H1 (cell line): ENCODE measurements at regions not wholly inside any gene's neighbourhood (a gene's known extent, or its start where the extent isn't known, plus 50 kb on each side); places are given as distances from the start of the nearest gene placed in this dataset.

ENCODE experiments used
- CTCF ChIA-PET: fragments of 300-600 bp; sonication (Branson Sonifier 250); formaldehyde crosslinking; loops from one replicate; lab custom pipeline; 2021; ENCODE audit not compliant: partially characterized antibody; lab: Charles Lee
- POLR2A ChIA-PET: fragments of 300-600 bp; sonication (Branson Sonifier 250); formaldehyde crosslinking; loops from one replicate; lab custom pipeline; 2021; ENCODE audit warnings: inconsistent platforms; ENCODE audit not compliant: partially characterized antibody; lab: Charles Lee
- DNase-seq, 2 experiments: peaks; one replicate each; pipeline versions ENCODE4 v3.0.0 to v3.0.0-alpha.2; 2010 to 2022; ENCODE audit warnings: low spot score in 2 of 2, low read depth in 1 of 2, mixed read lengths in 1 of 2
- FAIRE-seq: peaks from 2 replicates; lab custom pipeline; 2011; peaks lifted over from hg19 to GRCh38; lab: Jason Lieb, UNC
- H2AFZ ChIP-seq: 2 replicates; pipeline ENCODE4 v1.8.1; 2012; ENCODE audit warnings: low read length, inconsistent platforms
- H2AK5ac ChIP-seq: 2 replicates; pipeline ENCODE4 v1.6.1; 2013; ENCODE audit warnings: low read depth, low read length
- H2BK120ac ChIP-seq: replicated peaks from 2 replicates; pipeline ENCODE3; 2013; ENCODE audit warnings: low read depth, low read length, inconsistent platforms
- H2BK12ac ChIP-seq: 2 replicates; pipeline ENCODE4 v1.6.1; 2013; ENCODE audit warnings: low read depth, low read length
- H2BK15ac ChIP-seq: 2 replicates; pipeline ENCODE4 v1.6.1; 2013; ENCODE audit warnings: low read length
- H2BK20ac ChIP-seq: 2 replicates; pipeline ENCODE4 v1.6.1; 2013; ENCODE audit warnings: low read length
- H2BK5ac ChIP-seq: 2 replicates; pipeline ENCODE4 v1.6.1; 2013; ENCODE audit warnings: low read depth, low read length
- H3K14ac ChIP-seq: 2 replicates; pipeline ENCODE4 v1.6.1; 2013; ENCODE audit warnings: inconsistent platforms; ENCODE audit not compliant: insufficient read length
- H3K18ac ChIP-seq: 2 replicates; pipeline ENCODE4 v1.6.1; 2013; ENCODE audit warnings: low read length; ENCODE audit errors: extremely low read depth
- H3K23ac ChIP-seq: 2 replicates; pipeline ENCODE4 v1.6.1; 2013; ENCODE audit warnings: inconsistent platforms; ENCODE audit not compliant: insufficient read length
- H3K23me2 ChIP-seq: 2 replicates; pipeline ENCODE4 v1.6.1; 2013; ENCODE audit warnings: low read depth, low read length
- H3K27ac ChIP-seq: 2 replicates; pipeline ENCODE4 v1.6.1; 2011; ENCODE audit warnings: low read depth, low read length, inconsistent platforms
- H3K27me3 ChIP-seq, 4 experiments: replicated peaks in 1 of 4; 1 replicate in 1 of 4; 2 replicates in 3 of 4; pipeline versions ENCODE4 v1.6.1 to v1.8.1; 2011 to 2013; ENCODE audit warnings: low read length in 3 of 4, mild to moderate bottlenecking in 3 of 4, inconsistent platforms in 2 of 4, mixed read lengths in 2 of 4, moderate library complexity in 1 of 4; ENCODE audit not compliant: control insufficient read depth in 3 of 4, insufficient read depth in 3 of 4; ENCODE audit errors: extremely low read depth in 1 of 4
- H3K36me3 ChIP-seq, 4 experiments: 2 replicates each; pipeline versions ENCODE4 v1.6.1 to v1.8.1; 2011 to 2013; ENCODE audit warnings: mild to moderate bottlenecking in 4 of 4, low read length in 3 of 4, moderate library complexity in 2 of 4, control low read depth in 1 of 4, inconsistent platforms in 1 of 4; ENCODE audit not compliant: insufficient read depth in 4 of 4, control insufficient read depth in 2 of 4
- H3K4ac ChIP-seq: replicated peaks from 2 replicates; pipeline ENCODE3; 2013; ENCODE audit warnings: low read length, low read depth, mixed read lengths, inconsistent platforms; ENCODE audit not compliant: insufficient read length
- H3K4me1 ChIP-seq, 4 experiments: replicated peaks in 1 of 4; 1 replicate in 1 of 4; 2 replicates in 3 of 4; pipeline versions ENCODE4 v1.6.1 to v1.8.1; 2011 to 2013; ENCODE audit warnings: low read length in 3 of 4, inconsistent platforms in 2 of 4, mixed read lengths in 1 of 4; ENCODE audit not compliant: insufficient read depth in 4 of 4, control insufficient read depth in 3 of 4
- H3K4me2 ChIP-seq, 2 experiments: 2 replicates each; pipeline versions ENCODE4 v1.6.1 to v1.8.1; 2011 to 2013; ENCODE audit warnings: low read depth in 2 of 2, low read length in 2 of 2, control low read depth in 1 of 2, inconsistent platforms in 1 of 2, mild to moderate bottlenecking in 1 of 2; ENCODE audit not compliant: insufficient read depth in 1 of 2
- H3K4me3 ChIP-seq, 4 experiments: fragments of 200-600, 300-600 bp in 1 of 4; sonication (generic), shearing (Covaris generic), sonication (Bioruptor Twin) in 1 of 4; 2 replicates each; pipeline versions ENCODE4 v1.5.1 to v1.8.1; 2011 to 2016; ENCODE audit warnings: low read length in 4 of 4, low read depth in 3 of 4, control low read depth in 2 of 4, inconsistent platforms in 2 of 4, mild to moderate bottlenecking in 2 of 4, mixed read lengths in 1 of 4, moderate library complexity in 1 of 4; ENCODE audit not compliant: insufficient read depth in 2 of 4; ENCODE audit errors: extremely low read depth in 1 of 4
- H3K56ac ChIP-seq: replicated peaks from 2 replicates; pipeline ENCODE3; 2013; ENCODE audit warnings: low read depth, mild to moderate bottlenecking, mixed read lengths, low read length, inconsistent platforms; ENCODE audit not compliant: insufficient read length
- H3K79me1 ChIP-seq: 2 replicates; pipeline ENCODE4 v1.6.1; 2013; ENCODE audit warnings: low read depth, low read length, control low read depth
- H3K79me2 ChIP-seq, 2 experiments: 2 replicates each; pipeline versions ENCODE4 v1.6.1 to v1.8.1; 2012 to 2013; ENCODE audit warnings: low read length in 2 of 2, mild to moderate bottlenecking in 2 of 2, inconsistent platforms in 1 of 2; ENCODE audit not compliant: insufficient read depth in 2 of 2, control insufficient read depth in 1 of 2
- H3K9ac ChIP-seq, 4 experiments: replicated peaks in 1 of 4; 1 replicate in 1 of 4; 2 replicates in 3 of 4; pipeline versions ENCODE4 v1.6.1 to v1.8.1; 2011 to 2013; ENCODE audit warnings: low read depth in 3 of 4, low read length in 3 of 4, control low read depth in 2 of 4, mild to moderate bottlenecking in 2 of 4, moderate library complexity in 2 of 4, inconsistent platforms in 1 of 4; ENCODE audit errors: extremely low read depth in 1 of 4
- H3K9me3 ChIP-seq, 2 experiments: 2 replicates each; pipeline versions ENCODE4 v1.6.1 to v1.8.1; 2012 to 2013; ENCODE audit warnings: mild to moderate bottlenecking in 2 of 2, moderate library complexity in 2 of 2, control low read depth in 1 of 2, inconsistent platforms in 1 of 2, low read depth in 1 of 2, low read length in 1 of 2, mixed read lengths in 1 of 2; ENCODE audit not compliant: insufficient read depth in 2 of 2
- H4K20me1 ChIP-seq, 2 experiments: replicated peaks in 1 of 2; 2 replicates each; pipeline versions ENCODE3 to v1.8.1; 2011 to 2013; ENCODE audit warnings: inconsistent platforms in 2 of 2, low read length in 2 of 2, mild to moderate bottlenecking in 1 of 2; ENCODE audit not compliant: insufficient read depth in 2 of 2, control insufficient read depth in 1 of 2
- H4K5ac ChIP-seq: 2 replicates; pipeline ENCODE4 v1.6.1; 2013; ENCODE audit warnings: low read length, low read depth, mixed read lengths, inconsistent platforms; ENCODE audit not compliant: insufficient read length
- H4K8ac ChIP-seq: 2 replicates; pipeline ENCODE4 v1.8.0; 2013; ENCODE audit warnings: mild to moderate bottlenecking, moderate library complexity, low read length, inconsistent platforms; ENCODE audit not compliant: insufficient read depth; ENCODE audit errors: extremely low read depth
- H4K91ac ChIP-seq: replicated peaks from 2 replicates; pipeline ENCODE3; 2013; ENCODE audit warnings: low read length, mixed read lengths, inconsistent platforms; ENCODE audit not compliant: insufficient read length
- ASH2L ChIP-seq: fragments of 200-600, 300-600 bp; sonication (generic); IDR thresholded peaks from one replicate; pipeline ENCODE4 v1.7.1; 2017; ENCODE audit warnings: low read length
- BCL11A ChIP-seq, 2 experiments: IDR thresholded peaks; one replicate each; pipeline ENCODE4 v1.6.1; 2011; ENCODE audit warnings: low read depth in 2 of 2, low read length in 2 of 2, mild to moderate bottlenecking in 2 of 2
- CBX5 ChIP-seq: fragments of 300-800, 300-1000 bp; sonication (generic); IDR thresholded peaks from 2 replicates; pipeline ENCODE4 v1.7.1; 2016; ENCODE audit warnings: antibody characterized with exemption, low read length, low read depth
- CTBP2 ChIP-seq: IDR thresholded peaks from 2 replicates; pipeline ENCODE4 v1.7.0; 2011; ENCODE audit warnings: borderline replicate concordance, mild to moderate bottlenecking, moderate library complexity, mixed read lengths, low read length; ENCODE audit not compliant: insufficient read depth, insufficient read length
- FOSL1 ChIP-seq: IDR thresholded peaks from 2 replicates; pipeline ENCODE4 v1.6.1; 2011; ENCODE audit warnings: mild to moderate bottlenecking, low read depth, low read length, moderate library complexity; ENCODE audit not compliant: insufficient read depth
- JUN ChIP-seq: IDR thresholded peaks from 2 replicates; pipeline ENCODE4 v1.6.1; 2011; ENCODE audit warnings: low read depth, mild to moderate bottlenecking, improper control_type of control experiment, low read length
- KDM5A ChIP-seq: fragments of 200-600 bp; IDR thresholded peaks from 2 replicates; pipeline ENCODE4 v1.7.1; 2012; ENCODE audit warnings: mild to moderate bottlenecking, low read length, inconsistent platforms, mixed read lengths
- NANOG ChIP-seq: IDR thresholded peaks from 2 replicates; pipeline ENCODE4 v1.6.1; 2011; ENCODE audit warnings: low read length, low read depth, mild to moderate bottlenecking, inconsistent platforms; ENCODE audit not compliant: insufficient read depth, poor library complexity, severe bottlenecking
- RFX5 ChIP-seq: IDR thresholded peaks from 2 replicates; pipeline ENCODE4 v1.6.1; 2011; ENCODE audit warnings: low read depth, low read length, improper control_type of control experiment, borderline replicate concordance
- SP2 ChIP-seq: IDR thresholded peaks from 2 replicates; pipeline ENCODE4 v1.6.1; 2012; ENCODE audit warnings: mild to moderate bottlenecking, low read length, inconsistent platforms
- TEAD4 ChIP-seq: IDR thresholded peaks from 2 replicates; pipeline ENCODE4 v1.6.1; 2012; ENCODE audit warnings: low read depth, low read length, inconsistent platforms, mixed read lengths
- WGBS, 2 experiments: shearing (Covaris generic) in 1 of 2; methylation state at CpG; one replicate each; pipeline versions ENCODE4 v1.1.6 to v1.1.7; 2013 to 2015; ENCODE audit warnings: low lambda C conversion rate in 2 of 2, mixed read lengths in 2 of 2, inconsistent platforms in 1 of 2, low coverage in 1 of 2, missing lambda C conversion rate in 1 of 2; ENCODE audit not compliant: insufficient replicate concordance in 2 of 2, insufficient coverage in 1 of 2, insufficient read length in 1 of 2; ENCODE audit errors: extremely low coverage in 1 of 2, missing lambda C conversion rate in 1 of 2; 5-methylcytosine and 5-hydroxymethylcytosine counted together
- TF ChIP-seq, protein P1 (sequence below): IDR thresholded peaks from 2 replicates; pipeline ENCODE4 v1.6.1; 2012; ENCODE audit warnings: inconsistent platforms

DNA sequence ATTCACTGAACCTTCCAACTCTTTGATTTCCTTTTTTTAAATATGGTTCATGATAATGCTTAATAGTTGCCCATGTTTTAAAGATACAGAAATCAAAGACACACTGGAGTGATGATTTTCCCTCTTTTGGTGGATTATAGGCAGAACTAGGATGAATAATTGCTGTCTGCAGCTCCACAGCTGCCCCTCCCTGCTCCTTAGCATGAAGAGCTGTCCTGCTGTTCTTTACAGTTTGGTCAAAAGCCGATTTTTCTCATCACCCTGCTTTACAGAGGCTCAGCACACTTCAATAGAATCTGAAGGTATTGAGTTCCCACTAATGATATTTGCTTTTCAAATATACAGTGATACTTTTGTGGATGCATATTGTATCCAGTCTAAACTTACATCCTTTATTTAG, 202.6 kb downstream of the AASDHPPT start:
- Histone ChIP-seq H3K4ac (no peak overlapping the region), H3K79me1 (no peaks in the 10 kb centered on the region), H3K79me2 (no peaks in the 10 kb centered on the region), H2AK5ac (no peak overlapping the region), H4K5ac (no peak overlapping the region), H2AFZ (no peak overlapping the region), H3K23ac (no peak overlapping the region), H3K4me1 (peaks cover 0 to 5% (median 0%) of the 10 kb centered on the region in 4 experiments; a peak in 1 of 7 replicates), H2BK20ac (no peak overlapping the region), H4K20me1 (no peaks in the 10 kb centered on the region), H4K8ac (no peak overlapping the region), H2BK5ac (no peak overlapping the region), H3K9ac (no peak overlapping the region), H3K23me2 (no peaks in the 10 kb centered on the region), H2BK12ac (no peak overlapping the region), H3K27ac (no peak overlapping the region), H3K36me3 (no peaks in the 10 kb centered on the region), H3K18ac (no peak overlapping the region), H3K56ac (no peak overlapping the region), H3K14ac (no peak overlapping the region), H4K91ac (no peak overlapping the region), H3K27me3 (peaks cover 0 to 1% (median 0%) of the 10 kb centered on the region in 4 experiments; a peak in 1 of 7 replicates), H2BK120ac (no peak overlapping the region), H2BK15ac (no peak overlapping the region), H3K9me3 (no peaks in the 10 kb centered on the region), H3K4me3 (no peak overlapping the region), H3K4me2 (no peak overlapping the region)
- DNase-seq: no peak
- POLR2A ChIA-PET: no interaction called here
- CTCF ChIA-PET: interaction anchor here (0.7 to 1.6 kb wide), 4 partner anchors 9 to 305 kb away, joined by 3 to 5 read pairs (median 4); no protein-coding TSS in a partner anchor
- TF ChIP-seq, protein P1, sequence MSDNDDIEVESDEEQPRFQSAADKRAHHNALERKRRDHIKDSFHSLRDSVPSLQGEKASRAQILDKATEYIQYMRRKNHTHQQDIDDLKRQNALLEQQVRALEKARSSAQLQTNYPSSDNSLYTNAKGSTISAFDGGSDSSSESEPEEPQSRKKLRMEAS: no peak
- TF ChIP-seq ASH2L (no peak), JUN (no peak), CBX5 (no peak), RFX5 (no peak), NANOG (no peak), FOSL1 (no peak), CTBP2 (no peak), KDM5A (no peak), TEAD4 (no peak), BCL11A (IDR thresholded peaks at IDR 0.05; ENCODE audit: low read depth in 2 of 2, low read length in 2 of 2) (no peak), SP2 (no peak)
- 79% methylated on average over 1 of the region's 1 CpG; no CpG with 5 or more reads in 1 of the 2 experiments for WGBS, 2 experiments
- FAIRE-seq: no peak
